ENCODE measurements at regions not wholly inside any gene's neighbourhood (a gene's known extent, or its start where the extent isn't known, plus 50 kb on each side); places are given as distances from the start of the nearest gene placed in this dataset.

DNA sequence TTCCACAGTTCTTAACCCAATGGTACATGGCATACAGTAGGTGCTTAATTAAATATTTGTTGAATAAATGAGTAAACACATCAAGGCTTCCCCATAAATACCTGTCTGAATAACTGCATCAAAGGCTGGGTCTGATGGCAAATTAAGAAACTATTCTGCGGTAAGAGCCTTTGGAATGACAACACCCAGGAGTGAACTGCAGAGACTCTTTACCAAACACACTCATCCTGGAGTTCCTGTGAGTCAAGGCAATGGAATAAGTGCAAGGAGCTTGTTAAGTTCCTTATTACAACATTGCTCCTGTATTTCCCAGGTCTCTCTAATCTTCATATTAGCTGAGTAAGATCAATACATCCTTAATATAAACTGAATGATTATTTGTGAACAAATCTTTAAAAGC, 119.9 kb upstream of the STT3B start:
- no peak overlapping the region for H2BK120ac ChIP-seq (ENCODE audit: low read depth, low read length)
- WGBS (ENCODE audit: extremely low coverage, insufficient coverage, low lambda C conversion rate): no CpG with 5 or more reads among the region's 1 CpG

DNA sequence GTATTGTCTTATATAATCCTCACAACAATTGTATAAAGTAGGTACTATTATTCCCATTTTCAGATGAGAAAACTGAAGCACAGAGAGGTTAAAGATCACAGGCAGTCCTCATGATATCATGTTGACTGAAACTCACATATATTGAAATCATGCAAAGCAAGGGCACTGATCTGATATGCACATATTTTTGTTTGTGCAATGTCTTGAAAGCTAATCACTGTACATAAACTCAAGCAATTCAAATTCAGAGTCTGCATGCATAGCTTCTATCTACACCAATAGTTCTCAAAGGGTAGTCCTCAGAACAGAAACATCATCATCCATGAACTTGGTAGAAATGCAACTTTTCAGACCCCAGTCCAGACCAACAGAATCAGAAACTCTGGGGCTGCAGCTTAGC, 119.2 kb upstream of the STT3B start:
- H3K9ac ChIP-seq (ENCODE audit: low read length): no peak overlapping the region
- H2BK5ac ChIP-seq (ENCODE audit: low read length): no peak overlapping the region
- no peak overlapping the region for H4K8ac ChIP-seq (ENCODE audit: low read depth, low read length)
- no peaks in the 10 kb centered on the region for H3K36me3 ChIP-seq (ENCODE audit: control insufficient read depth, insufficient read depth, low read length)
- H3K4me2 ChIP-seq (ENCODE audit: low read length): no peak overlapping the region
- H3K79me1 ChIP-seq (ENCODE audit: low read length): no peaks in the 10 kb centered on the region
- H3K79me2 ChIP-seq (ENCODE audit: control insufficient read depth, insufficient read depth, low read length): no peaks in the 10 kb centered on the region
- no peaks in the 10 kb centered on the region for H3K4me1 ChIP-seq (ENCODE audit: control insufficient read depth, low read depth, low read length)
- H2BK15ac ChIP-seq (replicated peaks; ENCODE audit: low read depth): no peak overlapping the region
- H2AK5ac ChIP-seq (ENCODE audit: low read length): no peak overlapping the region
- H3K56ac ChIP-seq (ENCODE audit: low read length): no peak overlapping the region
- no peak overlapping the region for H3K27ac ChIP-seq (ENCODE audit: low read depth, low read length)
- no peak overlapping the region for H3K23ac ChIP-seq (ENCODE audit: low read length)
- H3K18ac ChIP-seq (ENCODE audit: low read length): no peak overlapping the region
- no peak for DNase-seq
- no peak overlapping the region for H3K4ac ChIP-seq (ENCODE audit: low read depth, low read length)
- H2BK120ac ChIP-seq (ENCODE audit: low read depth, low read length): no peak overlapping the region
- no peaks in the 10 kb centered on the region for H3K27me3 ChIP-seq (ENCODE audit: insufficient read depth, low read length, poor library complexity)
- H4K5ac ChIP-seq (ENCODE audit: low read length): no peak overlapping the region
- H3K4me3 ChIP-seq (ENCODE audit: low read length): no peak overlapping the region

More for the DNA sequence above, 119.9 kb upstream of the STT3B start:
- no peak for DNase-seq
- no peaks in the 10 kb centered on the region for H3K79me2 ChIP-seq (ENCODE audit: control insufficient read depth, insufficient read depth, low read length)
- no peak overlapping the region for H3K9ac ChIP-seq (ENCODE audit: low read length)
- H3K23ac ChIP-seq (ENCODE audit: low read length): no peak overlapping the region
- H2AK5ac ChIP-seq (ENCODE audit: low read length): no peak overlapping the region
- H3K36me3 ChIP-seq (ENCODE audit: control insufficient read depth, insufficient read depth, low read length): no peaks in the 10 kb centered on the region
- H3K79me1 ChIP-seq (ENCODE audit: low read length): no peaks in the 10 kb centered on the region
- no peaks in the 10 kb centered on the region for H3K4me1 ChIP-seq (ENCODE audit: control insufficient read depth, low read depth, low read length)
- H3K56ac ChIP-seq (ENCODE audit: low read length): no peak overlapping the region
- no peak overlapping the region for H3K18ac ChIP-seq (ENCODE audit: low read length)
- no peak overlapping the region for H4K5ac ChIP-seq (ENCODE audit: low read length)
- no peaks in the 10 kb centered on the region for H3K27me3 ChIP-seq (ENCODE audit: insufficient read depth, low read length, poor library complexity)
- H3K27ac ChIP-seq (ENCODE audit: low read depth, low read length): no peak overlapping the region
- H2BK15ac ChIP-seq (replicated peaks; ENCODE audit: low read depth): no peak overlapping the region
- H2BK5ac ChIP-seq (ENCODE audit: low read length): no peak overlapping the region
- H4K8ac ChIP-seq (ENCODE audit: low read depth, low read length): no peak overlapping the region
- no peak overlapping the region for H3K4me2 ChIP-seq (ENCODE audit: low read length)
- H3K4me3 ChIP-seq (ENCODE audit: low read length): no peak overlapping the region
- no peak overlapping the region for H3K4ac ChIP-seq (ENCODE audit: low read depth, low read length)

DNA sequence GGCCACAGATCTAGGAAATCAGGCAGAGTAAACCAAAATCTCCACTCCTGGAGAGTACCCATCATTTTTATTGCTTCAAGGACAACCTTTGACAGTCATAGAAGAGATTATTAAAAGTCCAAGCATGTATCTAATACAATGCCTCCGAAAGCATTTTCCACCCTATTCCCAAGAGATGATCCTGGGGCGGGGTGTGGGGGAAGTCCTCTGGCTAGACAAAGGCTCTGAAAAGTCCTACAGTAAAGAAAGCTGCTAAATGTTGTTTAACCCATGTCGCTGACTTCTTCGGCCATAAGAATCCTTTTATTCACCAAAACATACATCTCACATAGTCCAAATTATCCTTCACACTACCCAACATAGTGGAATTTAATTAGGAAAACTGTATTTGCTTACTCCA, 115.7 kb upstream of the STT3B start:
- Histone ChIP-seq H3K4me1 (ENCODE audit: control insufficient read depth, low read depth, low read length) (no peaks in the 10 kb centered on the region), H3K9ac (ENCODE audit: low read length) (no peak overlapping the region)

DNA sequence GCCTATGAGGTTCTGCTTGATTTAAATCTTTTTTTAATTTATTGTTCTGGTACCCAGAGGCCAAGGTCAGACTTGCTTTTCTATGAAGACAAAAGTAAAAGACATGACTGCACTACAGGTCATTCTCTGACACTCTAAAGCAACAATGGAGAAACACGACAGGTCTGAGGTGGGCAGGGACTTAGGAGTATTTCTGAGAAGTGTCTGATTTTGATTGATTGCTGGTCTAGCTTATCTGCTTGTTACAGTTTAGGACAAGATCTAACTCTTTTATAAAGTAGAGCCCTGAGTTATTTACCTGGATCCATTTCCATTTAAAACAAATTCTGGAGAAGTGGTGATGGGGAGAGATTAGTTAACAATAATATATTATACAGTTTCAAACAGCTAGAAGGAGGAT, 115.2 kb upstream of the STT3B start:
- Histone ChIP-seq H2AK5ac (ENCODE audit: low read length) (no peak overlapping the region), H3K27ac (ENCODE audit: low read depth, low read length) (no peak overlapping the region), H3K79me2 (ENCODE audit: control insufficient read depth, insufficient read depth, low read length) (no peaks in the 10 kb centered on the region), H2BK5ac (ENCODE audit: low read length) (no peak overlapping the region), H3K4me3 (ENCODE audit: low read length) (no peak overlapping the region), H3K9ac (ENCODE audit: low read length) (no peak overlapping the region), H3K36me3 (ENCODE audit: control insufficient read depth, insufficient read depth, low read length) (no peaks in the 10 kb centered on the region), H3K4me1 (ENCODE audit: control insufficient read depth, low read depth, low read length) (no peaks in the 10 kb centered on the region), H3K4me2 (ENCODE audit: low read length) (no peak overlapping the region), H2BK120ac (ENCODE audit: low read depth, low read length) (no peak overlapping the region), H3K79me1 (ENCODE audit: low read length) (no peaks in the 10 kb centered on the region), H2BK15ac (replicated peaks; ENCODE audit: low read depth) (no peak overlapping the region), H4K5ac (ENCODE audit: low read length) (no peak overlapping the region), H3K27me3 (ENCODE audit: insufficient read depth, low read length, poor library complexity) (no peaks in the 10 kb centered on the region), H3K56ac (ENCODE audit: low read length) (no peak overlapping the region), H3K18ac (ENCODE audit: low read length) (no peak overlapping the region), H3K4ac (ENCODE audit: low read depth, low read length) (no peak overlapping the region), H3K23ac (ENCODE audit: low read length) (no peak overlapping the region), H4K8ac (ENCODE audit: low read depth, low read length) (no peak overlapping the region)
- DNase-seq: no peak
- no CpG with 5 or more reads among the region's 1 CpG for WGBS (ENCODE audit: extremely low coverage, insufficient coverage, low lambda C conversion rate)

More for the DNA sequence above, 115.7 kb upstream of the STT3B start:
- Histone ChIP-seq H3K79me1 (ENCODE audit: low read length) (no peaks in the 10 kb centered on the region), H3K36me3 (ENCODE audit: control insufficient read depth, insufficient read depth, low read length) (no peaks in the 10 kb centered on the region), H2BK120ac (ENCODE audit: low read depth, low read length) (no peak overlapping the region), H3K27me3 (ENCODE audit: insufficient read depth, low read length, poor library complexity) (no peaks in the 10 kb centered on the region), H3K4ac (ENCODE audit: low read depth, low read length) (no peak overlapping the region), H2AK5ac (ENCODE audit: low read length) (no peak overlapping the region), H3K27ac (ENCODE audit: low read depth, low read length) (no peak overlapping the region), H3K4me2 (ENCODE audit: low read length) (no peak overlapping the region), H3K4me3 (ENCODE audit: low read length) (no peak overlapping the region), H2BK15ac (replicated peaks; ENCODE audit: low read depth) (no peak overlapping the region), H2BK5ac (ENCODE audit: low read length) (no peak overlapping the region), H3K18ac (ENCODE audit: low read length) (no peak overlapping the region), H4K8ac (ENCODE audit: low read depth, low read length) (no peak overlapping the region), H3K56ac (ENCODE audit: low read length) (no peak overlapping the region), H3K79me2 (ENCODE audit: control insufficient read depth, insufficient read depth, low read length) (no peaks in the 10 kb centered on the region), H3K23ac (ENCODE audit: low read length) (no peak overlapping the region), H4K5ac (ENCODE audit: low read length) (no peak overlapping the region)
- WGBS (ENCODE audit: extremely low coverage, insufficient coverage, low lambda C conversion rate): 100% methylated on average over 1 of the region's 4 CpGs
- no peak for DNase-seq

DNA sequence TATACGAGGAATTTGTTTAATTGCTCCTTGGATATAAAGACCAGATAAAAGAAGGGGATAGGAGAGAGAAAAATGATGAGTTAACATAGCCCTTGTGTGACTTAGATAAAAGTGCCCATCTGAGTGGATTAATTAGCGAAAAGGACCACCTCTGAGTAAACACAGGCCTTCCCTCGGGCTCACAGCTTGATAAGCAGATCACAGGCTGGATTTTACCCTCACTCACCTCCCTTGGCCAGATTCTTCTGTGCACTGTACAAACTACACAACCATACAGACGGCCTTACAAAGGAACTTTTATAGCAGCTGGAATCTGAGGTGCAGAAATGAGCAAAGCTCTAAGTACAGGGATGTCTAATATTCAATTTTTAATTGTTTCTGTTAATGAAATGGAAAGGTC, 112.4 kb upstream of the STT3B start:
- H3K23ac ChIP-seq (ENCODE audit: low read length): no peak overlapping the region
- no CpG with 5 or more reads among the region's 4 CpGs for WGBS (ENCODE audit: extremely low coverage, insufficient coverage, low lambda C conversion rate)
- no peak overlapping the region for H3K9ac ChIP-seq (ENCODE audit: low read length)
- H2BK15ac ChIP-seq (replicated peaks; ENCODE audit: low read depth): no peak overlapping the region
- no peaks in the 10 kb centered on the region for H3K79me2 ChIP-seq (ENCODE audit: control insufficient read depth, insufficient read depth, low read length)
- no peaks in the 10 kb centered on the region for H3K36me3 ChIP-seq (ENCODE audit: control insufficient read depth, insufficient read depth, low read length)
- no peak for DNase-seq
- H3K4me3 ChIP-seq (ENCODE audit: low read length): no peak overlapping the region
- H3K4me1 ChIP-seq (ENCODE audit: control insufficient read depth, low read depth, low read length): no peaks in the 10 kb centered on the region
- H3K18ac ChIP-seq (ENCODE audit: low read length): no peak overlapping the region
- no peak overlapping the region for H4K8ac ChIP-seq (ENCODE audit: low read depth, low read length)
- H3K56ac ChIP-seq (ENCODE audit: low read length): no peak overlapping the region
- H3K4ac ChIP-seq (ENCODE audit: low read depth, low read length): no peak overlapping the region
- no peak overlapping the region for H4K5ac ChIP-seq (ENCODE audit: low read length)
- H3K27ac ChIP-seq (ENCODE audit: low read depth, low read length): no peak overlapping the region
- no peak overlapping the region for H3K4me2 ChIP-seq (ENCODE audit: low read length)
- H2BK5ac ChIP-seq (ENCODE audit: low read length): no peak overlapping the region
- H3K79me1 ChIP-seq (ENCODE audit: low read length): no peaks in the 10 kb centered on the region
- no peaks in the 10 kb centered on the region for H3K27me3 ChIP-seq (ENCODE audit: insufficient read depth, low read length, poor library complexity)
- H2AK5ac ChIP-seq (ENCODE audit: low read length): no peak overlapping the region
- H2BK120ac ChIP-seq (ENCODE audit: low read depth, low read length): no peak overlapping the region

DNA sequence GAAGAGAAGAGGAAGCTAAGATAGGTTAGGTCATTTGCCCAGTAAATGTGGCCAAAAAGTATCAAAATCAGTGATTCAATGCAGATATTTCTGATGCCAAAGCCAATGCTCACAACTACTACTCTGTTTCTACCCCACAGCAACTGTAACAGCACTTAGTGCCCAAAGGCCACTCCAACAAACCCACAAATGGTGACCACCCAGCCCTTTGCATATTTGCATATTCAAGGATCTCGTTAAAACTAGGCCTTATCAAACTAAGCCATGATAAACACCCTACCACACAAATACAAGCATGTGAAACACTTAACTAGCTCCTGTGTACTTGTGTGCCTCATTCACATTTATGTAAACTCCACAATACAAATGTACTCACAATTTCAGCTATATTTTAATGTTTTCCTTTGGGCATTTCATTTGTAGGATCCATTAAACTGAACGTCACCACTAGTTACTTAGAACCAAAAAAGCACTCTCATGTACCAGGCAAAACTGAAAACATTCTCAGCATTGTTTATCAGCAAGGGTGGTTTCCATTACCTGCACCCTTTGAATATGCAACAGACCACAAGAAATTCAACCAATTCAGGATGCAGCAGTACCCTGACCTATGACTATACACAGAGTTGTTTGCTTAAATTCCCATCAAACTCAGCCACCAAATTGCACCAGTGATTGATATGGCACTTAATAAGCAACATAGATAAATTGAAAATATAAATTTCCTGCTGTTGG, 111.2 kb upstream of the STT3B start:
- no peaks in the 10 kb centered on the region for H3K36me3 ChIP-seq (ENCODE audit: control insufficient read depth, insufficient read depth, low read length)
- H2AK5ac ChIP-seq (ENCODE audit: low read length): no peak overlapping the region
- WGBS (ENCODE audit: extremely low coverage, insufficient coverage, low lambda C conversion rate): no CpG with 5 or more reads among the region's 2 CpGs
- H3K27ac ChIP-seq (ENCODE audit: low read depth, low read length): no peak overlapping the region
- H3K18ac ChIP-seq (ENCODE audit: low read length): no peak overlapping the region
- no peak overlapping the region for H2BK15ac ChIP-seq (replicated peaks; ENCODE audit: low read depth)
- H3K79me1 ChIP-seq (ENCODE audit: low read length): no peaks in the 10 kb centered on the region
- no peaks in the 10 kb centered on the region for H3K27me3 ChIP-seq (ENCODE audit: insufficient read depth, low read length, poor library complexity)
- DNase-seq: peak; percentile 29
- no peaks in the 10 kb centered on the region for H3K79me2 ChIP-seq (ENCODE audit: control insufficient read depth, insufficient read depth, low read length)
- H2BK120ac ChIP-seq (ENCODE audit: low read depth, low read length): no peak overlapping the region
- H4K5ac ChIP-seq (ENCODE audit: low read length): no peak overlapping the region
- H2BK5ac ChIP-seq (ENCODE audit: low read length): no peak overlapping the region
- H3K4me1 ChIP-seq (ENCODE audit: control insufficient read depth, low read depth, low read length): no peaks in the 10 kb centered on the region
- no peak overlapping the region for H3K23ac ChIP-seq (ENCODE audit: low read length)
- no peak overlapping the region for H4K8ac ChIP-seq (ENCODE audit: low read depth, low read length)
- H3K9ac ChIP-seq (ENCODE audit: low read length): no peak overlapping the region
- H3K4ac ChIP-seq (ENCODE audit: low read depth, low read length): no peak overlapping the region
- H3K56ac ChIP-seq (ENCODE audit: low read length): no peak overlapping the region
- no peak overlapping the region for H3K4me2 ChIP-seq (ENCODE audit: low read length)
- no peak overlapping the region for H3K4me3 ChIP-seq (ENCODE audit: low read length)
